Sigmoid colon (tissue), 3 donors: ENCODE measurements at regions not wholly inside any gene's neighbourhood (a gene's known extent, or its start where the extent isn't known, plus 50 kb on each side); places are given as distances from the start of the nearest gene placed in this dataset.

Experiments used
- POLR2A ChIP-seq, 2 donors: fragments of 450-650 bp; IDR thresholded peaks; one replicate each; pipeline ENCODE4 v1.6.1; 2016; ENCODE audit warnings: antibody characterized with exemption in 2 of 2, mild to moderate bottlenecking in 2 of 2, moderate library complexity in 2 of 2
- TF ChIP-seq, protein P1 (sequence below), 4 experiments: fragments of 450-650 bp in 3 of 4; fragments of 200-600 bp in 1 of 4; IDR thresholded peaks; one replicate each; pipeline ENCODE4 v1.5.1; 2016 to 2019; ENCODE audit warnings: antibody characterized with exemption in 4 of 4, mild to moderate bottlenecking in 3 of 4, moderate library complexity in 2 of 4

GRCh38 chr6:141969201-141969600 lies 163.5 kb upstream of the GJE1 start:
- TF ChIP-seq POLR2A (IDR thresholded peaks at IDR 0.05), result no peak
- TF ChIP-seq, protein P1, sequence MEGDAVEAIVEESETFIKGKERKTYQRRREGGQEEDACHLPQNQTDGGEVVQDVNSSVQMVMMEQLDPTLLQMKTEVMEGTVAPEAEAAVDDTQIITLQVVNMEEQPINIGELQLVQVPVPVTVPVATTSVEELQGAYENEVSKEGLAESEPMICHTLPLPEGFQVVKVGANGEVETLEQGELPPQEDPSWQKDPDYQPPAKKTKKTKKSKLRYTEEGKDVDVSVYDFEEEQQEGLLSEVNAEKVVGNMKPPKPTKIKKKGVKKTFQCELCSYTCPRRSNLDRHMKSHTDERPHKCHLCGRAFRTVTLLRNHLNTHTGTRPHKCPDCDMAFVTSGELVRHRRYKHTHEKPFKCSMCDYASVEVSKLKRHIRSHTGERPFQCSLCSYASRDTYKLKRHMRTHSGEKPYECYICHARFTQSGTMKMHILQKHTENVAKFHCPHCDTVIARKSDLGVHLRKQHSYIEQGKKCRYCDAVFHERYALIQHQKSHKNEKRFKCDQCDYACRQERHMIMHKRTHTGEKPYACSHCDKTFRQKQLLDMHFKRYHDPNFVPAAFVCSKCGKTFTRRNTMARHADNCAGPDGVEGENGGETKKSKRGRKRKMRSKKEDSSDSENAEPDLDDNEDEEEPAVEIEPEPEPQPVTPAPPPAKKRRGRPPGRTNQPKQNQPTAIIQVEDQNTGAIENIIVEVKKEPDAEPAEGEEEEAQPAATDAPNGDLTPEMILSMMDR (IDR thresholded peaks at IDR 0.05), result no peak
